GM13976 (cell line): ENCODE measurements at regions not wholly inside any gene's neighbourhood (a gene's known extent, or its start where the extent isn't known, plus 50 kb on each side); places are given as distances from the start of the nearest gene placed in this dataset.

Experiments
- DNase-seq: peaks from one replicate; pipeline ENCODE4 v3.0.0; 2012; ENCODE audit warnings: low spot score
- in situ Hi-C: fragments of 300-500 bp; cut with MboI; formaldehyde crosslinking; loops from one replicate; pipeline ENCODE4 v1.12.0; 2022; ENCODE audit warnings: low sequenced_read_pairs, mixed read lengths, inconsistent platforms; ENCODE audit not compliant: unreplicated experiment
- TF ChIP-seq, protein P1 (sequence below): IDR thresholded peaks from 2 replicates; pipeline ENCODE4 v1.5.1; 2012; ENCODE audit warnings: borderline replicate concordance, mild to moderate bottlenecking; ENCODE audit not compliant: insufficient read depth; ENCODE audit errors: extremely low read depth, missing control alignments, control extremely low read depth

DNA sequence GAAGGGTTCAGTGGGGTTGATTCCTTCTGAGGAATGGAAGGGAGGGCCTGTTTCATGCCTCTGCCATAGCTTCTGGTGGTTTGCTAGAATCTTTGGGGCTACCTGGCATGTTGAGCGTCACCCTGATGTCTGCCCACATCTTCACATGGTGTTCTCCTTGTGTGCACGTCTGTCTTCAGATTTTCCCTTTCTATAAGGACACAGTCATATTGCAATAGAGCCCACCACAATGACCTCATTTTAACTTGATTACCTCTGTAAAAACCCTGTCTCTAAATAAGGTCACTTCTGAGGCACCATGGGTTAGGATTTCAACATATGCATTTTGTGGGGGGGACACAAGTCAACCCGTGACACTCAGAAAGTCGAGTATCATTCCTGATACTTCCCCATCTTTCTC is 257.9 kb downstream of the COG6 start:
- in situ Hi-C loops: no loop called here
- no peak for DNase-seq
- TF ChIP-seq, protein P1, sequence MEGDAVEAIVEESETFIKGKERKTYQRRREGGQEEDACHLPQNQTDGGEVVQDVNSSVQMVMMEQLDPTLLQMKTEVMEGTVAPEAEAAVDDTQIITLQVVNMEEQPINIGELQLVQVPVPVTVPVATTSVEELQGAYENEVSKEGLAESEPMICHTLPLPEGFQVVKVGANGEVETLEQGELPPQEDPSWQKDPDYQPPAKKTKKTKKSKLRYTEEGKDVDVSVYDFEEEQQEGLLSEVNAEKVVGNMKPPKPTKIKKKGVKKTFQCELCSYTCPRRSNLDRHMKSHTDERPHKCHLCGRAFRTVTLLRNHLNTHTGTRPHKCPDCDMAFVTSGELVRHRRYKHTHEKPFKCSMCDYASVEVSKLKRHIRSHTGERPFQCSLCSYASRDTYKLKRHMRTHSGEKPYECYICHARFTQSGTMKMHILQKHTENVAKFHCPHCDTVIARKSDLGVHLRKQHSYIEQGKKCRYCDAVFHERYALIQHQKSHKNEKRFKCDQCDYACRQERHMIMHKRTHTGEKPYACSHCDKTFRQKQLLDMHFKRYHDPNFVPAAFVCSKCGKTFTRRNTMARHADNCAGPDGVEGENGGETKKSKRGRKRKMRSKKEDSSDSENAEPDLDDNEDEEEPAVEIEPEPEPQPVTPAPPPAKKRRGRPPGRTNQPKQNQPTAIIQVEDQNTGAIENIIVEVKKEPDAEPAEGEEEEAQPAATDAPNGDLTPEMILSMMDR: no peak

DNA sequence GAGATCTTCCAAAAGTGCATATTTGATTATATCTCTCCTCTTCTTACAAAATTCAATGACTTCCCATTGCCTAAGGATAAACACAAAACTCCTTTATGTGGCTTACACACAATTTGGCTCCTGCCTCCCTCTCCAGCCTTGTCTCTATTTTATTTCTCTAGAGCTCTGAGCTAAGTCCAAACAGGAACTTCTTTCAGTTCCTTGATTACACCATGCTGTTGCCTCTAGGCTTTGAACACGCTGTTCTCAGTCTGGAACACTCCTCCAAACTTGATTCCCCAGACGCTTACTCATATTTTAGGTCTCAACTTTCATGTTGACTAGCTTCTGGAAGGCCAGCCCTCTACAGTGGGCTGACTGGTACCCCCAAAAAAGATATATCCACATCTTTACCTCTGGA is 258.5 kb downstream of the COG6 start:
- TF ChIP-seq, protein P1: no peak
- in situ Hi-C loops: no loop called here
- no peak for DNase-seq

DNA sequence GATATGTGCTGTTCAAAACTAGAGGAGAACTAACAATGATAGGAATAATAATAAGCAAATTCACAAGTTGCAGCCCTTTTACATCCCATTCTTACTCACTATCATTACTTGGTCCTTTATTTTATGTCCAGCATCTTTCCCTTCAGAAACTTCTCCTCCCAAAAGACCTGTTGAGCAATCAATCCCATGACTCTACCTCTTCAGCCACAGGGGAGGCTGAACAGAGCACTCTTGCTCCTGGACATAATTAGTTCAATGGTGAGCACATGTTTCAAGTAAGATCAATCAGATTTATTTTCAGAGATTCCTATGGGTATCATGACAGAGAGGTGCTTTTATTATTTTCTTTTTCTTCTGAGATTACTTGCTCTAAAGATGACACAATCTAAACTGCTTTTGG is 260.0 kb downstream of the COG6 start:
- TF ChIP-seq, protein P1: no peak
- in situ Hi-C loops: no loop called here

DNA sequence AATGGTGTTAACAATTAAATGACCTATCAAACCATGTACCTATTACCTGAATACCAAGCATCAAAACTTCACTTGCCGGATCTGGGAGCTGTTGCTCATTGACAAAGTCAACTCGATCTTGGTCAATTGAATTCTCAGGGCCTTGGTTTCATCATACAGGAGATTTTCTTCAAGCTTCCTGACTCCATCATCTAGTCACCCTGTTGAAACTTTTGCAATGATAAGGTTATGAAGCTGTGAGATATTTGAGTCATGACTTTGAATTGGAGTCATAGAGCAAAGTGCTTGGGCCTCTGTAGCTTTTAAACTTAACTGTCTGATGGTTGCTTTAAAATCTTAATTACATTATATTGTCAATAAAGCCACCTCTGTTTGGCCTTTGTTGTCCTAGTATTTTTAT is 260.9 kb downstream of the COG6 start:
- TF ChIP-seq, protein P1: no peak
- in situ Hi-C loops: no loop called here
- no peak for DNase-seq

More for the DNA sequence above, 260.0 kb downstream of the COG6 start:
- no peak for DNase-seq

DNA sequence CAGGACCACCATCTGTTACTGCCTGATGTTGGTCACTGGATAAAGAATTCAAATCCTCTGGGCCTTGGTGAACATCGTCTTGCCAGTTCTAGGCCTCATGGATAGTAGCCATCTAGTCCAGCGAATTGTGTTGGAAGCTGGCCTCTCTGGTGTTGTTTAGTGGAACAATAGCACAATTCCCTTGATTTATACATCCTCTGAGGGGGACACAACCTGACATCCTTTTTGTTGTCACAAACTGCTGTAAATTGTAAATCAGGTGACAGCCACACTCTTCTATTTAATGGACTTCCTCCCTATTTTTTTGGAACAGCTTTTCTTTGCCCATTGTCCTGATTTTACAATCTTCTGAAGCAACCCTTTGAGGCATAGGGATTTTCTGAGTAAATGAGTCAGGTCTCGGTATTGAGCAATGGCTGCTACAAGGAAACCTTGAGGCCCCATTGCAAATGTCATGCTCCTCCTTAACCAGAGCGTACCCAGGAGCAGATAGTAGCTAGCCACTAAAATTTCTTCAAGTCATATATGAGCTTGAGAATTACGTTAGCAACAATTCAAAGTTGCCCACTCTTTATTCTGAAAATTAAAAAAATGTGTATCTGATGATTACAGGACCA is 263.3 kb downstream of the COG6 start:
- in situ Hi-C loops: no loop called here
- TF ChIP-seq, protein P1: no peak
- DNase-seq: no peak

DNA sequence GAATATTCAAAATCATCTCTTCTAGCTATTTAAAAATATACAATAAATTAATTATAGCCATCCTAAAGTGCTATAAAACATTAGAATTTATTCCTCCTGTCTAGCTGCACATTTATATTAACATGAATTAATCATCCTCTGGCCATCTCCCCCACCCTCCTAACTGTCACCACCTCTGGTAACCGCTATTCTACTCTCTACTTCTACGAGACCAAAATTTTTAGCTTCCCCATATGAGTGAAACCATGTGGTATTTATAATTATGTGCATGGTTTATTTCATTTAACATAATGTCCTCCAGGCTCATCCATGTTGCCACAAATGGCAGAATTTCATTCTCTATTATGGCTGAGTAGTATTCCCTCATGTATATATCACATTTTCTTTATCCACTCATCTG is 265.2 kb downstream of the COG6 start:
- in situ Hi-C loops: no loop called here
- TF ChIP-seq, protein P1: no peak
- DNase-seq: no peak
